Spleen (tissue), 7 donors: ENCODE measurements at regions not wholly inside any gene's neighbourhood (a gene's known extent, or its start where the extent isn't known, plus 50 kb on each side); places are given as distances from the start of the nearest gene placed in this dataset.

ENCODE experiments used
- POLR2AphosphoS5 ChIP-seq, 3 donors: sonication (generic); formaldehyde crosslinking; IDR thresholded peaks; one replicate each; pipeline ENCODE4 v1.5.1; 2017; ENCODE audit warnings: antibody characterized with exemption in 3 of 3
- TF ChIP-seq, protein P1 (sequence below), 11 experiments: fragments of 200-600 bp in 7 of 11; fragments of 450-650 bp in 4 of 11; sonication (generic) in 4 of 11; IDR thresholded peaks in 8 of 11; conservative IDR thresholded peaks in 3 of 11; 1 replicate in 7 of 11; 2 replicates in 4 of 11; pipeline versions ENCODE4 v1.4.0 to v1.8.0; 2016 to 2021; ENCODE audit warnings: antibody characterized with exemption in 11 of 11, inconsistent platforms in 4 of 11, mild to moderate bottlenecking in 1 of 11
- donor health status: DM: no; HTN: no; CAD: no; lungs with moderate emphysema.
- donor health status: DM: no; HTN: no; CAD: no.
- donor health status: DM: no; HTN: no; CAD: no.

DNA sequence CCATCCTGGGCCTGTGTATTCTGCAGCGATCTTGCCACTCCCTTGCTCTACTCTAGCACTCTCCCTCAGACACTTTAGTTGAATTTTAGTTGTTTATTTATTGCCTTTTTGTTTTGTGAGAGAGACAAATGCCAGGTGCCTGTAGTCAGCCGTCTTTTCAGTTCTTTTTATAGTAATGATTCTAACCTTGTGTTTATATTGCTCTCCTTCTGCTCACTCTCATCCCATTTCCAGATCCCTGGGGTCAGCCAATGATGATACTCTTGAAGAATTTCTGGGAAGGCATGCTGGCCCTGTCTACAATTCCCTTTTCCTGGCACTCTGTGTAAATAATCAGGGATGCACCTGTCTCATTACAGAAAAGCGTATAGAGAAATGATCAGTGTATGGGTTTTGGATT lies 334.1 kb upstream of the MIS18BP1 start:
- TF ChIP-seq, protein P1, sequence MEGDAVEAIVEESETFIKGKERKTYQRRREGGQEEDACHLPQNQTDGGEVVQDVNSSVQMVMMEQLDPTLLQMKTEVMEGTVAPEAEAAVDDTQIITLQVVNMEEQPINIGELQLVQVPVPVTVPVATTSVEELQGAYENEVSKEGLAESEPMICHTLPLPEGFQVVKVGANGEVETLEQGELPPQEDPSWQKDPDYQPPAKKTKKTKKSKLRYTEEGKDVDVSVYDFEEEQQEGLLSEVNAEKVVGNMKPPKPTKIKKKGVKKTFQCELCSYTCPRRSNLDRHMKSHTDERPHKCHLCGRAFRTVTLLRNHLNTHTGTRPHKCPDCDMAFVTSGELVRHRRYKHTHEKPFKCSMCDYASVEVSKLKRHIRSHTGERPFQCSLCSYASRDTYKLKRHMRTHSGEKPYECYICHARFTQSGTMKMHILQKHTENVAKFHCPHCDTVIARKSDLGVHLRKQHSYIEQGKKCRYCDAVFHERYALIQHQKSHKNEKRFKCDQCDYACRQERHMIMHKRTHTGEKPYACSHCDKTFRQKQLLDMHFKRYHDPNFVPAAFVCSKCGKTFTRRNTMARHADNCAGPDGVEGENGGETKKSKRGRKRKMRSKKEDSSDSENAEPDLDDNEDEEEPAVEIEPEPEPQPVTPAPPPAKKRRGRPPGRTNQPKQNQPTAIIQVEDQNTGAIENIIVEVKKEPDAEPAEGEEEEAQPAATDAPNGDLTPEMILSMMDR (IDR thresholded peaks at IDR 0.05 in 8 of 11, conservative IDR thresholded peaks at IDR 0.05 in 3 of 11): no peak
- TF ChIP-seq POLR2AphosphoS5 (IDR thresholded peaks at IDR 0.05): no peak
